HS-5 (cell line): ENCODE measurements at regions not wholly inside any gene's neighbourhood (a gene's known extent, or its start where the extent isn't known, plus 50 kb on each side); places are given as distances from the start of the nearest gene placed in this dataset.

Experiments
- DNase-seq: peaks from one replicate; pipeline ENCODE4 v3.0.0-alpha.2; 2012; ENCODE audit warnings: low read depth

- DNase-seq, result no peak
Measured at GRCh38 chr20:50408526-50409364, 101.4 kb upstream of the PTPN1 start.

GRCh38 chr20:50409495-50409894 lies 100.7 kb upstream of the PTPN1 start:
- DNase-seq, result no peak

GRCh38 chr20:50410343-50410742 lies 99.8 kb upstream of the PTPN1 start:
- no peak for DNase-seq

GRCh38 chr20:50412069-50412468 lies 98.1 kb upstream of the PTPN1 start:
- no peak for DNase-seq

GRCh38 chr20:50412499-50412898 lies 97.7 kb upstream of the PTPN1 start:
- DNase-seq, result no peak

GRCh38 chr20:50413088-50413500 lies 97.1 kb upstream of the PTPN1 start:
- DNase-seq, result no peak

GRCh38 chr20:50415021-50415515 lies 95.1 kb upstream of the PTPN1 start:
- no peak for DNase-seq

GRCh38 chr20:50415516-50416268 lies 94.5 kb upstream of the PTPN1 start:
- DNase-seq, result no peak

- no peak for DNase-seq
Measured at GRCh38 chr20:50416269-50417022, 93.7 kb upstream of the PTPN1 start.

- DNase-seq, result no peak
Measured at GRCh38 chr20:50417023-50417329, 93.2 kb upstream of the PTPN1 start.

GRCh38 chr20:50417484-50418235 lies 92.5 kb upstream of the PTPN1 start:
- DNase-seq, result no peak

GRCh38 chr20:50418890-50419642 lies 91.1 kb upstream of the PTPN1 start:
- DNase-seq, result no peak

GRCh38 chr20:50420380-50420779 lies 89.8 kb upstream of the PTPN1 start:
- DNase-seq, result no peak

- no peak for DNase-seq
Measured at GRCh38 chr20:50421356-50422340, 88.5 kb upstream of the PTPN1 start.

- no peak for DNase-seq
Measured at GRCh38 chr20:50423758-50424157, 86.4 kb upstream of the PTPN1 start.

- no peak for DNase-seq
Measured at GRCh38 chr20:50425076-50425475, 85.1 kb upstream of the PTPN1 start.

GRCh38 chr20:50426866-50427718 lies 83.1 kb upstream of the PTPN1 start:
- no peak for DNase-seq

GRCh38 chr20:50427719-50428083 lies 82.5 kb upstream of the PTPN1 start:
- no peak for DNase-seq
